HCT116 (cell line): ENCODE measurements at regions not wholly inside any gene's neighbourhood (a gene's known extent, or its start where the extent isn't known, plus 50 kb on each side); places are given as distances from the start of the nearest gene placed in this dataset.

ENCODE experiments used
- ATAC-seq: fragments of 200-7000 bp; cut with Tn5 transposase; 2 replicates; pipeline ENCODE4 v1.9.1; 2020; ENCODE audit warnings: mild to moderate bottlenecking, moderate library complexity
- BruUV-seq: library from RNA; stranded (reverse); fragments of 400-500 nt; replicated peaks from 2 replicates; lab custom pipeline; 2021; lab: Mats Ljungman, UMichigan
- CTCF ChIA-PET: fragments of 300-600 bp; sonication (Branson Sonifier 250); formaldehyde crosslinking; loops from one replicate; lab custom pipeline; 2021; ENCODE audit warnings: antibody characterized with exemption; lab: Charles Lee
- POLR2A ChIA-PET: fragments of 300-600, 350-600 bp; sonication (Branson Sonifier 250); formaldehyde crosslinking; loops from one replicate; lab custom pipeline; 2021; ENCODE audit warnings: antibody characterized with exemption; lab: Charles Lee
- RAD21 ChIA-PET, 2 experiments: fragments of 300-600 bp; sonication (Branson Sonifier 250); formaldehyde crosslinking; loops; one replicate each; lab custom pipeline; 2023; ENCODE audit warnings: low total read pairs in 2 of 2; ENCODE audit not compliant: uncharacterized antibody in 2 of 2, unreplicated experiment in 2 of 2, low non-redundant PET in 1 of 2; lab: Charles Lee
- DNase-seq: peaks from one replicate; pipeline ENCODE4 v3.0.0-alpha.2; 2010; ENCODE audit warnings: low read depth, low spot score
- H2AFZ ChIP-seq: fragments of 200-600 bp; shearing (Covaris generic), sonication (generic); 2 replicates; pipeline ENCODE4 v1.6.1; 2017; ENCODE audit warnings: low read depth, mixed run types, mixed read lengths, antibody characterized with exemption, low read length; ENCODE audit not compliant: poor library complexity, severe bottlenecking
- H3K27ac ChIP-seq: 2 replicates; pipeline ENCODE4 v1.5.1; 2012; ENCODE audit warnings: low read depth, low read length
- H3K27me3 ChIP-seq: fragments of 200-600 bp; sonication (generic); 2 replicates; pipeline ENCODE4 v1.6.1; 2016; ENCODE audit warnings: mixed run types, low read length, mixed read lengths; ENCODE audit not compliant: insufficient read depth
- H3K36me3 ChIP-seq, 2 experiments: fragments of 200-500 bp in 1 of 2; fragments of 200-600 bp in 1 of 2; sonication (Bioruptor generic) in 1 of 2; sonication (generic) in 1 of 2; 2 replicates each; pipeline versions ENCODE4 v1.5.1 to v1.6.1; 2014 to 2016; ENCODE audit warnings: low read length in 2 of 2, inconsistent platforms in 1 of 2, mixed read lengths in 1 of 2, mixed run types in 1 of 2; ENCODE audit not compliant: insufficient read depth in 2 of 2, control insufficient read depth in 1 of 2
- H3K4me1 ChIP-seq, 2 experiments: fragments of 200-600 bp in 1 of 2; sonication (generic) in 1 of 2; 2 replicates each; pipeline versions ENCODE4 v1.5.1 to v1.6.1; 2012 to 2017; ENCODE audit warnings: low read length in 2 of 2, inconsistent platforms in 1 of 2, mild to moderate bottlenecking in 1 of 2, mixed read lengths in 1 of 2, mixed run types in 1 of 2, moderate library complexity in 1 of 2; ENCODE audit not compliant: insufficient read depth in 2 of 2, control insufficient read depth in 1 of 2
- H3K4me2 ChIP-seq: fragments of 200-600 bp; sonication (generic); 2 replicates; pipeline ENCODE4 v1.6.1; 2017; ENCODE audit warnings: mixed run types, low read length, mixed read lengths
- H3K4me3 ChIP-seq, 2 experiments: fragments of 200-600 bp in 1 of 2; sonication (generic) in 1 of 2; replicated peaks in 1 of 2; 2 replicates each; pipeline ENCODE4 v1.5.1; 2011 to 2016; ENCODE audit warnings: low read length in 2 of 2, control low read depth in 1 of 2, low read depth in 1 of 2, mild to moderate bottlenecking in 1 of 2, mixed read lengths in 1 of 2, mixed run types in 1 of 2
- H3K79me2 ChIP-seq: fragments of 200-600 bp; sonication (generic); 2 replicates; pipeline ENCODE4 v1.6.1; 2017; ENCODE audit warnings: mild to moderate bottlenecking, mixed run types, low read length, moderate library complexity, mixed read lengths; ENCODE audit not compliant: insufficient read depth
- H3K9ac ChIP-seq: fragments of 200-600 bp; sonication (generic); 2 replicates; pipeline ENCODE4 v1.6.1; 2016; ENCODE audit warnings: low read length, mixed read lengths
- H3K9me2 ChIP-seq: fragments of 200-600 bp; sonication (generic), shearing (Covaris generic); 2 replicates; pipeline ENCODE4 v1.6.1; 2017; ENCODE audit warnings: mixed run types, mild to moderate bottlenecking, moderate library complexity; ENCODE audit not compliant: insufficient read depth
- H3K9me3 ChIP-seq, 2 experiments: fragments of 200-500 bp in 1 of 2; fragments of 200-600 bp in 1 of 2; sonication (Bioruptor generic) in 1 of 2; sonication (generic) in 1 of 2; 2 replicates each; pipeline ENCODE4 v1.6.1; 2014 to 2017; ENCODE audit warnings: low read length in 2 of 2, mixed read lengths in 2 of 2, inconsistent platforms in 1 of 2, low read depth in 1 of 2, mild to moderate bottlenecking in 1 of 2, mixed run types in 1 of 2, moderate library complexity in 1 of 2; ENCODE audit not compliant: control insufficient read depth in 1 of 2, insufficient read depth in 1 of 2
- H4K20me1 ChIP-seq: fragments of 200-600 bp; sonication (generic), shearing (Covaris generic); 2 replicates; pipeline ENCODE4 v1.6.1; 2017; ENCODE audit warnings: mixed run types, mild to moderate bottlenecking, moderate library complexity; ENCODE audit not compliant: insufficient read depth
- CEBPB ChIP-seq: IDR thresholded peaks from 2 replicates; pipeline ENCODE4 v1.6.1; 2012; ENCODE audit warnings: low read depth
- EZH2 ChIP-seq: fragments of 200-600 bp; sonication (generic); IDR thresholded peaks from 2 replicates; pipeline ENCODE4 v1.6.1; 2017; ENCODE audit warnings: antibody characterized with exemption, mixed run types
- JUND ChIP-seq: IDR thresholded peaks from 2 replicates; pipeline ENCODE4 v1.6.1; 2012
- POLR2A ChIP-seq: IDR thresholded peaks from 2 replicates; pipeline ENCODE4 v1.7.0; 2011; ENCODE audit warnings: borderline replicate concordance; ENCODE audit not compliant: insufficient read depth, insufficient read length; ENCODE audit errors: extremely low read depth
- POLR2AphosphoS5 ChIP-seq: IDR thresholded peaks from 2 replicates; pipeline ENCODE4 v1.6.1; 2011; ENCODE audit warnings: mild to moderate bottlenecking, low read depth, low read length, moderate library complexity
- RAD21 ChIP-seq: IDR thresholded peaks from 2 replicates; pipeline ENCODE4 v1.6.1; 2012; ENCODE audit warnings: low read depth, mild to moderate bottlenecking
- SP1 ChIP-seq: IDR thresholded peaks from 2 replicates; pipeline ENCODE4 v1.6.1; 2012; ENCODE audit warnings: low read depth
- TCF7L2 ChIP-seq: IDR thresholded peaks from 2 replicates; pipeline ENCODE4 v1.7.0; 2011; ENCODE audit warnings: borderline replicate concordance, inconsistent platforms; ENCODE audit not compliant: insufficient read depth, insufficient read length; ENCODE audit errors: extremely low read depth
- YY1 ChIP-seq: IDR thresholded peaks from 2 replicates; pipeline ENCODE4 v1.6.1; 2011; ENCODE audit warnings: low read length, low read depth, moderate library complexity, mild to moderate bottlenecking; ENCODE audit not compliant: insufficient replicate concordance; ENCODE audit errors: extremely low read depth
- ZNF274 ChIP-seq: fragments of 200-500 bp; sonication (Bioruptor generic); IDR thresholded peaks from 2 replicates; pipeline ENCODE4 v1.6.1; 2014; ENCODE audit warnings: mild to moderate bottlenecking, low read depth, low read length, inconsistent platforms
- intact Hi-C: fragments of 100-400 bp; cut with micrococcal nuclease; formaldehyde crosslinking; loops from 2 replicates; pipeline ENCODE4 v1.10.0; 2022
- TF ChIP-seq, protein P1 (sequence below): IDR thresholded peaks from 2 replicates; pipeline ENCODE4 v1.6.1; 2011; ENCODE audit warnings: mild to moderate bottlenecking, low read length, moderate library complexity; ENCODE audit not compliant: insufficient replicate concordance; ENCODE audit errors: extremely low read depth
- TF ChIP-seq, protein P2 (sequence below): IDR thresholded peaks from 2 replicates; pipeline ENCODE4 v1.6.1; 2012
- TF ChIP-seq, protein P3 (sequence below): IDR thresholded peaks from 2 replicates; pipeline ENCODE4 v1.6.1; 2012

DNA sequence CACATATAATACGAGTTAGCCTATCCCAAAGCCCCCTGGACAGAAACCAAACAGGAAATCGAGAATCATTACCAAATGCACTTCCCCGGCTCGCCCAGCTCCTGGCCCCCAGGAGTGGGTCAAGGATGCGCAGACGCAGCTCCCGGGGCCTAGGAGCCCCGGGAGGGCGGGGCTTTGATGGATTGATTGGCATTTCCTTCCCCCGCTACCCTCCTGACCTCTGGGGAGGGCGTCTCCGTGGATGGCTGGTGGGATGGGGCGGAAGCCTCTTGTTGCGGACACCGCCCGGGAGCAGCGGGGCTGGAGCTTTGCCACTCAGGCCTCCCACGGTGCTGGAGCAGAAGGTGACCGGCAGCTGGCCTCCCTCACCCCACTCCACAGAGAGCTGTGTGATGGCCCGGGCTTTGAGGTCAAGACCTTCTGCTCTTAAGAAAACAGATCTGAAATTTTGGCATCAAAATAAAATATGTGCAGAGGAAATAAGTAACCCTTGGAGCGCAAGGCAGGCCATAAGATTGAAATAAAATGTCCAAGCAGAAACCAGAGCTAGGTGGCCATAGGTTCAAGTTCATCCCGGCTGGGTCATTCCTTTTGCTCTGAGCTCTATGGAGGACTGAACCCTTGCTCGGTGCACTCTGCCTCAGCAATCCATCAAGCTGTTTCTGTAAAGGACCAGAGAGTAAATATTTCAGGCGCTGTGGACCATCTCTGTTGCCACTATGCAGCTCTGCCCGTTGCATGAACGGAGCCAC is 262.3 kb downstream of the SOX9 start:
- Histone ChIP-seq H3K9ac (peak overlapping the region; percentile 29; the same call in 1 of the 2 replicates), H3K27ac (peak overlapping the region; percentile 63), H3K9me2 (no peaks in the 10 kb centered on the region), H3K79me2 (no peaks in the 10 kb centered on the region), H3K4me2 (peak overlapping the region; percentile 58), H3K27me3 (no peaks in the 10 kb centered on the region), H4K20me1 (no peaks in the 10 kb centered on the region), H3K36me3 (no peaks in the 10 kb centered on the region), H2AFZ (no peak overlapping the region), H3K4me1 (peaks cover 68 to 73% of the 10 kb centered on the region in 2 experiments), H3K9me3 (no peaks in the 10 kb centered on the region), H3K4me3 (peak overlapping the region in 1 of 2 experiments; percentile 0; a peak in 3 of 4 replicates)
- DNase-seq (no peak), ATAC-seq (no peak)
- POLR2A ChIA-PET = interaction anchor here (1.3 to 3.5 kb wide), 7 partner anchors 11 to 262 kb away, joined by 3 to 21 read pairs (median 8); partner anchors contain the start of gene SOX9
- no TSS peak for BruUV-seq
- CTCF ChIA-PET = interaction anchor here (0.7 to 1.4 kb wide), 2 partner anchors 48 to 256 kb away, joined by 4 read pairs; no protein-coding TSS in a partner anchor
- TF ChIP-seq POLR2AphosphoS5 = no peak
- no peak for TF ChIP-seq YY1
- TF ChIP-seq, protein P1, sequence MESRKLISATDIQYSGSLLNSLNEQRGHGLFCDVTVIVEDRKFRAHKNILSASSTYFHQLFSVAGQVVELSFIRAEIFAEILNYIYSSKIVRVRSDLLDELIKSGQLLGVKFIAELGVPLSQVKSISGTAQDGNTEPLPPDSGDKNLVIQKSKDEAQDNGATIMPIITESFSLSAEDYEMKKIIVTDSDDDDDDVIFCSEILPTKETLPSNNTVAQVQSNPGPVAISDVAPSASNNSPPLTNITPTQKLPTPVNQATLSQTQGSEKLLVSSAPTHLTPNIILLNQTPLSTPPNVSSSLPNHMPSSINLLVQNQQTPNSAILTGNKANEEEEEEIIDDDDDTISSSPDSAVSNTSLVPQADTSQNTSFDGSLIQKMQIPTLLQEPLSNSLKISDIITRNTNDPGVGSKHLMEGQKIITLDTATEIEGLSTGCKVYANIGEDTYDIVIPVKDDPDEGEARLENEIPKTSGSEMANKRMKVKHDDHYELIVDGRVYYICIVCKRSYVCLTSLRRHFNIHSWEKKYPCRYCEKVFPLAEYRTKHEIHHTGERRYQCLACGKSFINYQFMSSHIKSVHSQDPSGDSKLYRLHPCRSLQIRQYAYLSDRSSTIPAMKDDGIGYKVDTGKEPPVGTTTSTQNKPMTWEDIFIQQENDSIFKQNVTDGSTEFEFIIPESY = no peak
- TF ChIP-seq RAD21 = no peak
- TF ChIP-seq EZH2 = no peak
- TF ChIP-seq SP1 = 0 out of 2 replicates have a peak, but pooled peaks have one; percentile 13
- no peak for TF ChIP-seq POLR2A
- TF ChIP-seq TCF7L2 = peak; percentile 70
- no peak for TF ChIP-seq CEBPB
- TF ChIP-seq, protein P2, sequence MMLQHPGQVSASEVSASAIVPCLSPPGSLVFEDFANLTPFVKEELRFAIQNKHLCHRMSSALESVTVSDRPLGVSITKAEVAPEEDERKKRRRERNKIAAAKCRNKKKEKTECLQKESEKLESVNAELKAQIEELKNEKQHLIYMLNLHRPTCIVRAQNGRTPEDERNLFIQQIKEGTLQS = no peak
- TF ChIP-seq, protein P3, sequence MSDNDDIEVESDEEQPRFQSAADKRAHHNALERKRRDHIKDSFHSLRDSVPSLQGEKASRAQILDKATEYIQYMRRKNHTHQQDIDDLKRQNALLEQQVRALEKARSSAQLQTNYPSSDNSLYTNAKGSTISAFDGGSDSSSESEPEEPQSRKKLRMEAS = no peak
- TF ChIP-seq JUND = no peak
- no peak for TF ChIP-seq ZNF274
- RAD21 ChIA-PET = interaction anchor here (0.6 to 1.3 kb wide), 2 partner anchors 34 to 485 kb away, joined by 3 read pairs; no protein-coding TSS in a partner anchor
- intact Hi-C loops = no loop called here
